ENCODE measurements at regions not wholly inside any gene's neighbourhood (a gene's known extent, or its start where the extent isn't known, plus 50 kb on each side); places are given as distances from the start of the nearest gene placed in this dataset.

DNA sequence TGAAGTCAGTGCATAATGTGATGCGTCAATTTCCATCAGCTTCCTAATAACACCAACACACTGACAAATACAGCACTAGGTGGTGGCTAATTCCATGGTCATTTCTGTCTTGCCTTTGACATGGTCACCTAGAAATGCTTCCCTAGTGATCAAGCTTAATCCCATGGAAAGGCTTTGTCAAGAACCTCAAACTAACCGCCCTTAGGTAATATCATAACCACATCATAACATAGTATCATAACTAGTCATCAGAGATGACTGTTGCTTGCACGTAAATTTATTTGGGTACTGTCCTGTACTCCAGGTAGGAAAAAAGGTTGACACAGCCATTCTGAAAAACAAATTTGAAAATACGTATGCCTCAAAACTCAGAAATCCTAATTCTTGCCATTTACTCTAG lies 471.8 kb downstream of the IRS1 start:
- no peak overlapping the region for H3K4me3 ChIP-seq (ENCODE audit: control insufficient read depth, low read depth, low read length)
- DNase-seq (ENCODE audit: low read depth) = no peak
- no peak for TF ChIP-seq CTCF (conservative IDR thresholded peaks at IDR 0.05; ENCODE audit: control insufficient read depth, insufficient read depth, low read depth, low read length)

GRCh38 chr2:226325526-226325925 lies 474.1 kb downstream of the IRS1 start:
- no peak for DNase-seq (ENCODE audit: low read depth)
- TF ChIP-seq CTCF (conservative IDR thresholded peaks at IDR 0.05; ENCODE audit: control insufficient read depth, insufficient read depth, low read depth, low read length) = no peak
- no peak overlapping the region for H3K4me3 ChIP-seq (ENCODE audit: control insufficient read depth, low read depth, low read length)

DNA sequence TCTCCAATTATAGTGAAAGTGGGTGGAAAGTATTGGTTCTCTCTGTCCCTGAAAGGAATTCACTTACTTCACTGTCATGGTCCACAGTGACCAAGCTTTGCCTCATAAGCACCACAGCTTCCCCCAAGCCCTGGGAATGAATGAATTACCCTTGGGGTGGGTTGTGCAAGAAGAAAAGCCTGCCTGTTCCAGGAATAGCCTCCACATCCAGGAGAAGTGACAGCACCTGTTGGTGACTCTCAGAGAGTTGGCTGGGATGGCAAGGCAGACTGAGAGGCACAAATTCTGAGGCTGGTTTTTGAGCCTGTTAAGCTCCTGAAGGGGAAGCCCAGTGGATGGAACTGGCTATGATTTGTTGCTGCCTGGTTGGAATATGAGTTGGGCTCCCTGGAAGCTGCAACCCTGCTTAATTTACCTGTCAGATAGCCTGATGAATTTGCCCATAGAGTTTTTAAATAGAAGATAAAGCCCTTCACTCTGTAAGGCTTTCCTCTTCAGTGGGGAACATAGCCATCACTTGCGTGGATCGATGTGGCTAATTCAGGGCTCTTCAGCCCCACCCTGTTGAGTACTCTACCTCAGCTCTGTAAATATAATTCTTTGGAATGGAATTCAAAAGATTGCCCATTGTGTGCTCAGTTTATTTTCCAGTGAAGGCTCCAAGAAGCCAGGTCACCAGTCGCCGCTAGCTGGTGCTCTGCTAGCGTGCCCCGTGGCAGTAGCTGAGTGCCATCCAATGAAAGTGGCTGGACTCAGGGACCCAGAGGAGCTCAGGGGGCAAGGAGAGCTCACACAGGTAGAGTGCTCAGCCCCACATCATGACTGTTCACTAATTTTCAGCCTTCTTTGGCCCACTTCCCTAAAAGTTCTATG lies 479.3 kb downstream of the IRS1 start:
- no peak for TF ChIP-seq CTCF (conservative IDR thresholded peaks at IDR 0.05; ENCODE audit: control insufficient read depth, insufficient read depth, low read depth, low read length)
- no peak for DNase-seq (ENCODE audit: low read depth)
- H3K4me3 ChIP-seq (ENCODE audit: control insufficient read depth, low read depth, low read length) = no peak overlapping the region

DNA sequence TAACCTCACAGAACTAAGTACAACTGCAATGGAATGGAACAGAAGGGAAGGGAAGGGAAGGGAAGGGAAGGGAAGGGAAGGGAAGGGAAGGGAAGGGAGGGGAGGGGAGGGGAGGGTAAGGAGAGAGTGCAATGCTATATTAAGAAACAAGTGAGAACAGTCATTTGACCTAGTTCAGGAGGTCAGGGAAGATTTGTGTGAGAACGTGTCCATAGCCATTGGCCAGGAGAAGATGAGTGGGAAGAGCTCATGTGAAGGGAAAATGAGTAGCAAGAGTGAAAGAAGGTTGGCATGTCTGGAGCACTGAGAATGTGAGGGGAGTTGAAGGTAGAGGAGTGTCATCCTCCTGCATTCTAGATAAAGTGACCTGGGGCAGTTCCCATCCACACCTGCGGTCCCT lies 481.6 kb downstream of the IRS1 start:
- H3K4me3 ChIP-seq (ENCODE audit: control insufficient read depth, low read depth, low read length) = no peak overlapping the region
- no peak for DNase-seq (ENCODE audit: low read depth)
- no peak for TF ChIP-seq CTCF (conservative IDR thresholded peaks at IDR 0.05; ENCODE audit: control insufficient read depth, insufficient read depth, low read depth, low read length)

GRCh38 chr2:226313060-226313459 lies 486.6 kb downstream of the IRS1 start:
- no peak overlapping the region for H3K4me3 ChIP-seq (ENCODE audit: control insufficient read depth, low read depth, low read length)
- TF ChIP-seq CTCF (conservative IDR thresholded peaks at IDR 0.05; ENCODE audit: control insufficient read depth, insufficient read depth, low read depth, low read length) = no peak
- no peak for DNase-seq (ENCODE audit: low read depth)

- no peak overlapping the region for H3K4me3 ChIP-seq (ENCODE audit: control insufficient read depth, low read depth, low read length)
- DNase-seq (ENCODE audit: low read depth) = no peak
- TF ChIP-seq CTCF (conservative IDR thresholded peaks at IDR 0.05; ENCODE audit: control insufficient read depth, insufficient read depth, low read depth, low read length) = no peak
Measured at GRCh38 chr2:226312155-226312554, 487.5 kb downstream of the IRS1 start.
